HCT116 (cell line): ENCODE measurements at regions not wholly inside any gene's neighbourhood (a gene's known extent, or its start where the extent isn't known, plus 50 kb on each side); places are given as distances from the start of the nearest gene placed in this dataset.

Source experiments
- ATAC-seq: fragments of 200-7000 bp; cut with Tn5 transposase; 2 replicates; pipeline ENCODE4 v1.9.1; 2020; ENCODE audit warnings: mild to moderate bottlenecking, moderate library complexity
- BruUV-seq: library from RNA; stranded (reverse); fragments of 400-500 nt; replicated peaks from 2 replicates; lab custom pipeline; 2021; lab: Mats Ljungman, UMichigan
- CTCF ChIA-PET: fragments of 300-600 bp; sonication (Branson Sonifier 250); formaldehyde crosslinking; loops from one replicate; lab custom pipeline; 2021; ENCODE audit warnings: antibody characterized with exemption; lab: Charles Lee
- POLR2A ChIA-PET: fragments of 300-600, 350-600 bp; sonication (Branson Sonifier 250); formaldehyde crosslinking; loops from one replicate; lab custom pipeline; 2021; ENCODE audit warnings: antibody characterized with exemption; lab: Charles Lee
- RAD21 ChIA-PET, 2 experiments: fragments of 300-600 bp; sonication (Branson Sonifier 250); formaldehyde crosslinking; loops; one replicate each; lab custom pipeline; 2023; ENCODE audit warnings: low total read pairs in 2 of 2; ENCODE audit not compliant: uncharacterized antibody in 2 of 2, unreplicated experiment in 2 of 2, low non-redundant PET in 1 of 2; lab: Charles Lee
- DNase-seq: peaks from one replicate; pipeline ENCODE4 v3.0.0-alpha.2; 2010; ENCODE audit warnings: low read depth, low spot score
- H2AFZ ChIP-seq: fragments of 200-600 bp; shearing (Covaris generic), sonication (generic); 2 replicates; pipeline ENCODE4 v1.6.1; 2017; ENCODE audit warnings: low read depth, mixed run types, mixed read lengths, antibody characterized with exemption, low read length; ENCODE audit not compliant: poor library complexity, severe bottlenecking
- H3K27ac ChIP-seq: 2 replicates; pipeline ENCODE4 v1.5.1; 2012; ENCODE audit warnings: low read depth, low read length
- H3K27me3 ChIP-seq: fragments of 200-600 bp; sonication (generic); 2 replicates; pipeline ENCODE4 v1.6.1; 2016; ENCODE audit warnings: mixed run types, low read length, mixed read lengths; ENCODE audit not compliant: insufficient read depth
- H3K36me3 ChIP-seq, 2 experiments: fragments of 200-500 bp in 1 of 2; fragments of 200-600 bp in 1 of 2; sonication (Bioruptor generic) in 1 of 2; sonication (generic) in 1 of 2; 2 replicates each; pipeline versions ENCODE4 v1.5.1 to v1.6.1; 2014 to 2016; ENCODE audit warnings: low read length in 2 of 2, inconsistent platforms in 1 of 2, mixed read lengths in 1 of 2, mixed run types in 1 of 2; ENCODE audit not compliant: insufficient read depth in 2 of 2, control insufficient read depth in 1 of 2
- H3K4me1 ChIP-seq, 2 experiments: fragments of 200-600 bp in 1 of 2; sonication (generic) in 1 of 2; 2 replicates each; pipeline versions ENCODE4 v1.5.1 to v1.6.1; 2012 to 2017; ENCODE audit warnings: low read length in 2 of 2, inconsistent platforms in 1 of 2, mild to moderate bottlenecking in 1 of 2, mixed read lengths in 1 of 2, mixed run types in 1 of 2, moderate library complexity in 1 of 2; ENCODE audit not compliant: insufficient read depth in 2 of 2, control insufficient read depth in 1 of 2
- H3K4me2 ChIP-seq: fragments of 200-600 bp; sonication (generic); 2 replicates; pipeline ENCODE4 v1.6.1; 2017; ENCODE audit warnings: mixed run types, low read length, mixed read lengths
- H3K4me3 ChIP-seq, 2 experiments: fragments of 200-600 bp in 1 of 2; sonication (generic) in 1 of 2; replicated peaks in 1 of 2; 2 replicates each; pipeline ENCODE4 v1.5.1; 2011 to 2016; ENCODE audit warnings: low read length in 2 of 2, control low read depth in 1 of 2, low read depth in 1 of 2, mild to moderate bottlenecking in 1 of 2, mixed read lengths in 1 of 2, mixed run types in 1 of 2
- H3K79me2 ChIP-seq: fragments of 200-600 bp; sonication (generic); 2 replicates; pipeline ENCODE4 v1.6.1; 2017; ENCODE audit warnings: mild to moderate bottlenecking, mixed run types, low read length, moderate library complexity, mixed read lengths; ENCODE audit not compliant: insufficient read depth
- H3K9ac ChIP-seq: fragments of 200-600 bp; sonication (generic); 2 replicates; pipeline ENCODE4 v1.6.1; 2016; ENCODE audit warnings: low read length, mixed read lengths
- H3K9me2 ChIP-seq: fragments of 200-600 bp; sonication (generic), shearing (Covaris generic); 2 replicates; pipeline ENCODE4 v1.6.1; 2017; ENCODE audit warnings: mixed run types, mild to moderate bottlenecking, moderate library complexity; ENCODE audit not compliant: insufficient read depth
- H3K9me3 ChIP-seq, 2 experiments: fragments of 200-500 bp in 1 of 2; fragments of 200-600 bp in 1 of 2; sonication (Bioruptor generic) in 1 of 2; sonication (generic) in 1 of 2; 2 replicates each; pipeline ENCODE4 v1.6.1; 2014 to 2017; ENCODE audit warnings: low read length in 2 of 2, mixed read lengths in 2 of 2, inconsistent platforms in 1 of 2, low read depth in 1 of 2, mild to moderate bottlenecking in 1 of 2, mixed run types in 1 of 2, moderate library complexity in 1 of 2; ENCODE audit not compliant: control insufficient read depth in 1 of 2, insufficient read depth in 1 of 2
- H4K20me1 ChIP-seq: fragments of 200-600 bp; sonication (generic), shearing (Covaris generic); 2 replicates; pipeline ENCODE4 v1.6.1; 2017; ENCODE audit warnings: mixed run types, mild to moderate bottlenecking, moderate library complexity; ENCODE audit not compliant: insufficient read depth
- ATF3 ChIP-seq: IDR thresholded peaks from 2 replicates; pipeline ENCODE4 v1.6.1; 2012
- CEBPB ChIP-seq: IDR thresholded peaks from 2 replicates; pipeline ENCODE4 v1.6.1; 2012; ENCODE audit warnings: low read depth
- EGR1 ChIP-seq: IDR thresholded peaks from 2 replicates; pipeline ENCODE4 v1.6.1; 2012; ENCODE audit warnings: low read depth
- EZH2 ChIP-seq: fragments of 200-600 bp; sonication (generic); IDR thresholded peaks from 2 replicates; pipeline ENCODE4 v1.6.1; 2017; ENCODE audit warnings: antibody characterized with exemption, mixed run types
- FOSL1 ChIP-seq: IDR thresholded peaks from 2 replicates; pipeline ENCODE4 v1.6.1; 2012; ENCODE audit warnings: low read depth
- RAD21 ChIP-seq: IDR thresholded peaks from 2 replicates; pipeline ENCODE4 v1.6.1; 2012; ENCODE audit warnings: low read depth, mild to moderate bottlenecking
- SIN3A ChIP-seq: IDR thresholded peaks from 2 replicates; pipeline ENCODE4 v1.6.1; 2012; ENCODE audit warnings: low read depth
- SRF ChIP-seq: IDR thresholded peaks from 2 replicates; pipeline ENCODE4 v1.6.1; 2012; ENCODE audit warnings: low read depth
- TCF7L2 ChIP-seq: IDR thresholded peaks from 2 replicates; pipeline ENCODE4 v1.7.0; 2011; ENCODE audit warnings: borderline replicate concordance, inconsistent platforms; ENCODE audit not compliant: insufficient read depth, insufficient read length; ENCODE audit errors: extremely low read depth
- YY1 ChIP-seq: IDR thresholded peaks from 2 replicates; pipeline ENCODE4 v1.6.1; 2011; ENCODE audit warnings: low read length, low read depth, moderate library complexity, mild to moderate bottlenecking; ENCODE audit not compliant: insufficient replicate concordance; ENCODE audit errors: extremely low read depth
- ZFX ChIP-seq: fragments of 450-650 bp; IDR thresholded peaks from 2 replicates; pipeline ENCODE4 v1.6.1; 2017
- intact Hi-C: fragments of 100-400 bp; cut with micrococcal nuclease; formaldehyde crosslinking; loops from 2 replicates; pipeline ENCODE4 v1.10.0; 2022

GRCh38 chr11:116096272-116096995 is 592.2 kb upstream of the CADM1 start:
- no peaks in the 10 kb centered on the region for H3K4me1 ChIP-seq
- H3K36me3 ChIP-seq: no peaks in the 10 kb centered on the region
- ChIA-PET RAD21 (no interaction called here), POLR2A (no interaction called here), CTCF (no interaction called here)
- no peak overlapping the region for H3K27ac ChIP-seq
- BruUV-seq: no TSS peak
- no peaks in the 10 kb centered on the region for H4K20me1 ChIP-seq
- no peak overlapping the region for H3K9ac ChIP-seq
- no peaks in the 10 kb centered on the region for H3K79me2 ChIP-seq
- intact Hi-C loops: no loop called here
- no peak overlapping the region for H3K4me3 ChIP-seq
- H3K9me2 ChIP-seq: no peaks in the 10 kb centered on the region
- TF ChIP-seq FOSL1 (no peak), SRF (no peak), YY1 (no peak), SIN3A (no peak), EGR1 (no peak), ZFX (no peak), CEBPB (no peak), EZH2 (no peak), RAD21 (no peak), ATF3 (no peak), TCF7L2 (no peak)
- ATAC-seq (no peak), DNase-seq (no peak)
- H3K9me3 ChIP-seq: no peaks in the 10 kb centered on the region
- no peak overlapping the region for H3K4me2 ChIP-seq
- H2AFZ ChIP-seq: no peak overlapping the region
- H3K27me3 ChIP-seq: no peaks in the 10 kb centered on the region
